ENCODE measurements at regions not wholly inside any gene's neighbourhood (a gene's known extent, or its start where the extent isn't known, plus 50 kb on each side); places are given as distances from the start of the nearest gene placed in this dataset.

DNA sequence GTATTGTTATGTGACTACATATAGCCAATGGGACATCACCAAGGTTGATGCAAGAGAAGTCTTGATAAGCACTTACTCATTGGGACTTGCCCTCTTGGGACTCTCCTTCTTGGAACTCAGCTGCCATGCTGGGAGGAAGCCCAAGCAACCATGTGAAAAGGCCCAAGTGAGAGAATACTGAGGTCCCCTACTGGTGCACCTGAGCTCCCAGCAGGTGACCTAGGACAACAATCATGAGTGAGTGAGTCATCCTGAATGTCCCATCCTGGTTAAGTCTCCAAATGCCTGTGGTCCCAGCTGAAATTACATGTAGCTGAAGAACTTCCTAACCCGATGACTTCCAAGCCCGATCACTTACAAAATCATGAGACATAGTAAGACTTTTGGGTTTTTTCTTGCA, 260.7 kb downstream of the ICE1 start:
- no peaks in the 10 kb centered on the region for H3K4me1 Mint-ChIP-seq (ENCODE audit: low read depth)
- no peaks in the 10 kb centered on the region for H3K36me3 Mint-ChIP-seq (ENCODE audit: low read depth)
- TF ChIP-seq CTCF (IDR thresholded peaks at IDR 0.05): no peak
- no peak overlapping the region for H3K27ac Mint-ChIP-seq (ENCODE audit: unreplicated experiment)
- peaks cover 25% of the 10 kb centered on the region for H3K9me3 Mint-ChIP-seq (ENCODE audit: low read depth)
- no peaks in the 10 kb centered on the region for H3K27me3 Mint-ChIP-seq (ENCODE audit: low read depth)
- no peak overlapping the region for H3K4me3 Mint-ChIP-seq (ENCODE audit: unreplicated experiment)
- no peak for DNase-seq (ENCODE audit: low spot score)

GRCh38 chr5:5678909-5679308, 256.4 kb downstream of the ICE1 start:
- H3K27ac Mint-ChIP-seq (ENCODE audit: unreplicated experiment): no peak overlapping the region

DNA sequence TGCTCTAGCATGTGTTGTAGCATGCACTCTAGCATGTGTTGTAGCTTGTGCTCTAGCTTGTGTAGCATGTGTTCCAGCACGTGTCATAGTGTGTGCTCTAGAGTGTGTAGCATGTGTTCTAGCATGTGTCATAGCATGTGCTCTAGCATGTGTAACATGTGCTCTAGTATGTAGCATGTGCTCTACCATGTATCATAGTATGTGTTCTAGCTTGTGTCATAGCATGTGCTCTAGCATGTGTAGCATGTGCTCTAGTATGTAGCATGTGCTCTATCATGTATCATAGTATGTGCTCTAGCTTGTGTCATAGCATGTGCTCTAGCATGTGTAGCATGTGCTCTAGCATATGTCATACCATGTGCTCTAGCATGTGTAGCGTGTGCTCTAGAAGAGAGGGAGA, 255.3 kb downstream of the ICE1 start:
- Mint-ChIP-seq H3K27me3 (ENCODE audit: low read depth) (peaks cover 2% of the 10 kb centered on the region), H3K36me3 (ENCODE audit: low read depth) (no peaks in the 10 kb centered on the region), H3K4me3 (ENCODE audit: unreplicated experiment) (no peak overlapping the region), H3K27ac (ENCODE audit: unreplicated experiment) (no peak overlapping the region), H3K9me3 (ENCODE audit: low read depth) (peaks cover 25% of the 10 kb centered on the region), H3K4me1 (ENCODE audit: low read depth) (no peaks in the 10 kb centered on the region)
- DNase-seq (ENCODE audit: low spot score): no peak
- TF ChIP-seq CTCF (IDR thresholded peaks at IDR 0.05): no peak

More at GRCh38 chr5:5678909-5679308, 256.4 kb downstream of the ICE1 start:
- H3K9me3 Mint-ChIP-seq (ENCODE audit: low read depth): peaks cover 32% of the 10 kb centered on the region
- DNase-seq (ENCODE audit: low spot score): no peak
- H3K4me3 Mint-ChIP-seq (ENCODE audit: unreplicated experiment): no peak overlapping the region
- no peaks in the 10 kb centered on the region for H3K4me1 Mint-ChIP-seq (ENCODE audit: low read depth)
- no peaks in the 10 kb centered on the region for H3K36me3 Mint-ChIP-seq (ENCODE audit: low read depth)
- peaks cover under 1% of the 10 kb centered on the region for H3K27me3 Mint-ChIP-seq (ENCODE audit: low read depth)
- no peak for TF ChIP-seq CTCF (IDR thresholded peaks at IDR 0.05)

- no peak for DNase-seq (ENCODE audit: low spot score)
- peaks cover 2% of the 10 kb centered on the region for H3K27me3 Mint-ChIP-seq (ENCODE audit: low read depth)
- H3K4me1 Mint-ChIP-seq (ENCODE audit: low read depth): no peaks in the 10 kb centered on the region
- H3K4me3 Mint-ChIP-seq (ENCODE audit: unreplicated experiment): no peak overlapping the region
- peaks cover 20% of the 10 kb centered on the region for H3K9me3 Mint-ChIP-seq (ENCODE audit: low read depth)
- H3K27ac Mint-ChIP-seq (ENCODE audit: unreplicated experiment): no peak overlapping the region
- TF ChIP-seq CTCF (IDR thresholded peaks at IDR 0.05): no peak
- H3K36me3 Mint-ChIP-seq (ENCODE audit: low read depth): no peaks in the 10 kb centered on the region
These were observed 253.7 kb downstream of the ICE1 start for GRCh38 chr5:5676218-5676617.

GRCh38 chr5:5675511-5675910, 253.0 kb downstream of the ICE1 start:
- Mint-ChIP-seq H3K27ac (ENCODE audit: unreplicated experiment) (no peak overlapping the region), H3K9me3 (ENCODE audit: low read depth) (peaks cover 20% of the 10 kb centered on the region), H3K36me3 (ENCODE audit: low read depth) (no peaks in the 10 kb centered on the region), H3K4me3 (ENCODE audit: unreplicated experiment) (no peak overlapping the region), H3K27me3 (ENCODE audit: low read depth) (peaks cover 2% of the 10 kb centered on the region), H3K4me1 (ENCODE audit: low read depth) (no peaks in the 10 kb centered on the region)
- TF ChIP-seq CTCF (IDR thresholded peaks at IDR 0.05): no peak
- no peak for DNase-seq (ENCODE audit: low spot score)

Data from chondrocyte (in vitro differentiated cells).